Mesendoderm (in vitro differentiated cells): ENCODE measurements at regions not wholly inside any gene's neighbourhood (a gene's known extent, or its start where the extent isn't known, plus 50 kb on each side); places are given as distances from the start of the nearest gene placed in this dataset.

Experiments used
- DNase-seq: peaks from one replicate; pipeline ENCODE4 v3.0.0; 2013
- H2AK5ac ChIP-seq: 2 replicates; pipeline ENCODE4 v1.6.1; 2013; ENCODE audit warnings: low read length, inconsistent platforms
- H2BK120ac ChIP-seq: 2 replicates; pipeline ENCODE4 v1.6.1; 2013; ENCODE audit warnings: low read depth, mild to moderate bottlenecking, low read length, moderate library complexity, mixed read lengths
- H2BK15ac ChIP-seq: replicated peaks from 2 replicates; pipeline ENCODE4 v1.6.1; 2013; ENCODE audit warnings: low read depth, mild to moderate bottlenecking, moderate library complexity
- H2BK5ac ChIP-seq: 2 replicates; pipeline ENCODE4 v1.6.1; 2013; ENCODE audit warnings: low read length, inconsistent platforms
- H3K18ac ChIP-seq: 2 replicates; pipeline ENCODE4 v1.6.1; 2013; ENCODE audit warnings: mild to moderate bottlenecking, low read length, mixed read lengths
- H3K23ac ChIP-seq: one replicate; pipeline ENCODE4 v1.6.1; 2013; ENCODE audit warnings: low read length
- H3K27ac ChIP-seq: 2 replicates; pipeline ENCODE4 v1.5.1; 2013; ENCODE audit warnings: low read depth, mild to moderate bottlenecking, inconsistent platforms, low read length, moderate library complexity
- H3K27me3 ChIP-seq: 2 replicates; pipeline ENCODE4 v1.6.1; 2013; ENCODE audit warnings: low read length, control low read depth, mild to moderate bottlenecking, inconsistent platforms; ENCODE audit not compliant: insufficient read depth, poor library complexity
- H3K36me3 ChIP-seq: 2 replicates; pipeline ENCODE4 v1.6.1; 2013; ENCODE audit warnings: low read length, inconsistent platforms; ENCODE audit not compliant: control insufficient read depth, insufficient read depth
- H3K4ac ChIP-seq: one replicate; pipeline ENCODE4 v1.6.1; 2013; ENCODE audit warnings: low read depth, mild to moderate bottlenecking, low read length, moderate library complexity
- H3K4me1 ChIP-seq: 2 replicates; pipeline ENCODE4 v1.6.1; 2013; ENCODE audit warnings: low read depth, low read length, inconsistent platforms; ENCODE audit not compliant: control insufficient read depth
- H3K4me2 ChIP-seq: 2 replicates; pipeline ENCODE4 v1.6.1; 2013; ENCODE audit warnings: low read length
- H3K4me3 ChIP-seq: 2 replicates; pipeline ENCODE4 v1.5.1; 2013; ENCODE audit warnings: mild to moderate bottlenecking, low read length
- H3K56ac ChIP-seq: one replicate; pipeline ENCODE4 v1.6.1; 2013; ENCODE audit warnings: low read length
- H3K79me1 ChIP-seq: 2 replicates; pipeline ENCODE4 v1.6.1; 2013; ENCODE audit warnings: low read length, inconsistent platforms
- H3K79me2 ChIP-seq: 2 replicates; pipeline ENCODE4 v1.6.1; 2013; ENCODE audit warnings: mild to moderate bottlenecking, low read length; ENCODE audit not compliant: control insufficient read depth, insufficient read depth
- H3K9ac ChIP-seq: 2 replicates; pipeline ENCODE4 v1.6.1; 2013; ENCODE audit warnings: low read length, inconsistent platforms
- H4K5ac ChIP-seq: one replicate; pipeline ENCODE4 v1.6.1; 2013; ENCODE audit warnings: low read length
- H4K8ac ChIP-seq: one replicate; pipeline ENCODE4 v1.6.1; 2013; ENCODE audit warnings: low read depth, mild to moderate bottlenecking, control low read depth, low read length, moderate library complexity
- WGBS: extraction: QIAGEN DNeasy Blood & Tissue Kit; methylation state at CpG from one replicate; pipeline ENCODE4 v1.1.7; 2013; ENCODE audit warnings: low lambda C conversion rate, missing lambda C conversion rate; ENCODE audit not compliant: insufficient coverage; ENCODE audit errors: extremely low coverage; 5-methylcytosine and 5-hydroxymethylcytosine counted together

GRCh38 chr4:149102765-149103164 is 660.6 kb upstream of the NR3C2 start:
- Histone ChIP-seq H3K27ac (no peak overlapping the region), H3K4me3 (no peak overlapping the region), H2BK15ac (no peak overlapping the region), H2AK5ac (no peak overlapping the region), H4K5ac (no peak overlapping the region), H2BK120ac (no peak overlapping the region), H3K4me2 (no peak overlapping the region), H3K4ac (no peak overlapping the region), H3K18ac (no peak overlapping the region), H4K8ac (no peak overlapping the region), H3K36me3 (no peaks in the 10 kb centered on the region), H3K79me1 (no peaks in the 10 kb centered on the region), H3K56ac (no peak overlapping the region), H3K79me2 (no peaks in the 10 kb centered on the region), H3K4me1 (no peaks in the 10 kb centered on the region), H2BK5ac (no peak overlapping the region), H3K9ac (no peak overlapping the region), H3K23ac (no peak overlapping the region), H3K27me3 (no peaks in the 10 kb centered on the region)
- no peak for DNase-seq

DNA sequence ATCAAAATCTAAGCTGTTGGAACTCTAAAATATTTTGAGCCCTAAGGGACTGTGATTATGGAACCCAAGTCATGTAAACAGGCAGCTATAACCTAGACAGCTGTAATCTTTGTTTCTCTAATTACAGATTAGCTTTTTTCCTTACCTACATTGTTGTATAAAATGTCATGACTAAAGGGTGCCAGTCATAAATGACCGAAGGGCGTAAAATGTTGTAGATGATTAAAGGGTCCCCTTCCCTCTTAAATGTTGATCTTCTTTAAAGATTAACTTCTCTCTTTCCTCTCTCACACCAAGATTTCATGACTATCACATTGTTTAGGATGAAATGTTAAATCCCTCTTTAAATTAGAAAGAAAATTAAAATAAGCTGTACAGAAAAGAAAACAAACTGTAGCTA is 659.4 kb upstream of the NR3C2 start:
- Histone ChIP-seq H4K8ac (no peak overlapping the region), H2BK120ac (no peak overlapping the region), H3K18ac (no peak overlapping the region), H3K4me2 (no peak overlapping the region), H3K79me1 (no peaks in the 10 kb centered on the region), H3K9ac (no peak overlapping the region), H3K23ac (no peak overlapping the region), H2BK5ac (no peak overlapping the region), H3K4me3 (no peak overlapping the region), H3K27me3 (no peaks in the 10 kb centered on the region), H2AK5ac (no peak overlapping the region), H3K56ac (no peak overlapping the region), H3K4me1 (no peaks in the 10 kb centered on the region), H3K79me2 (no peaks in the 10 kb centered on the region), H3K4ac (no peak overlapping the region), H2BK15ac (no peak overlapping the region), H3K27ac (no peak overlapping the region), H4K5ac (no peak overlapping the region), H3K36me3 (no peaks in the 10 kb centered on the region)
- no peak for DNase-seq
- WGBS: no CpG with 5 or more reads among the region's 2 CpGs

GRCh38 chr4:149095811-149096210 is 653.6 kb upstream of the NR3C2 start:
- H2AK5ac ChIP-seq: no peak overlapping the region
- no peak overlapping the region for H4K8ac ChIP-seq
- H3K23ac ChIP-seq: no peak overlapping the region
- H3K79me2 ChIP-seq: no peaks in the 10 kb centered on the region
- H3K18ac ChIP-seq: no peak overlapping the region
- H3K4me3 ChIP-seq: no peak overlapping the region
- WGBS: no CpG with 5 or more reads among the region's 1 CpG
- H2BK120ac ChIP-seq: no peak overlapping the region
- no peak overlapping the region for H3K27ac ChIP-seq
- no peak overlapping the region for H2BK15ac ChIP-seq
- H3K4me1 ChIP-seq: no peaks in the 10 kb centered on the region
- no peaks in the 10 kb centered on the region for H3K36me3 ChIP-seq
- no peak overlapping the region for H4K5ac ChIP-seq
- no peaks in the 10 kb centered on the region for H3K79me1 ChIP-seq
- no peak overlapping the region for H3K9ac ChIP-seq
- no peak overlapping the region for H3K4me2 ChIP-seq
- DNase-seq: no peak
- no peaks in the 10 kb centered on the region for H3K27me3 ChIP-seq
- H3K4ac ChIP-seq: no peak overlapping the region
- H2BK5ac ChIP-seq: no peak overlapping the region
- no peak overlapping the region for H3K56ac ChIP-seq

- no peak overlapping the region for H2BK120ac ChIP-seq
- no peak overlapping the region for H3K56ac ChIP-seq
- H3K4me3 ChIP-seq: no peak overlapping the region
- no peak overlapping the region for H2BK15ac ChIP-seq
- H3K4me1 ChIP-seq: no peaks in the 10 kb centered on the region
- no peak overlapping the region for H3K4ac ChIP-seq
- H4K5ac ChIP-seq: no peak overlapping the region
- H2AK5ac ChIP-seq: no peak overlapping the region
- H3K9ac ChIP-seq: no peak overlapping the region
- H3K18ac ChIP-seq: no peak overlapping the region
- H3K4me2 ChIP-seq: no peak overlapping the region
- no peaks in the 10 kb centered on the region for H3K36me3 ChIP-seq
- H3K79me1 ChIP-seq: no peaks in the 10 kb centered on the region
- H3K27ac ChIP-seq: no peak overlapping the region
- no peaks in the 10 kb centered on the region for H3K79me2 ChIP-seq
- no peak overlapping the region for H4K8ac ChIP-seq
- DNase-seq: no peak
- H3K27me3 ChIP-seq: no peaks in the 10 kb centered on the region
- H3K23ac ChIP-seq: no peak overlapping the region
- H2BK5ac ChIP-seq: no peak overlapping the region
Observed at GRCh38 chr4:149095001-149095400, 652.8 kb upstream of the NR3C2 start.

GRCh38 chr4:149084144-149084543 is 641.9 kb upstream of the NR3C2 start:
- no peak overlapping the region for H3K27ac ChIP-seq
- H3K23ac ChIP-seq: no peak overlapping the region
- H3K56ac ChIP-seq: no peak overlapping the region
- no peak overlapping the region for H4K5ac ChIP-seq
- no peak overlapping the region for H3K18ac ChIP-seq
- H3K79me2 ChIP-seq: no peaks in the 10 kb centered on the region
- H3K4me1 ChIP-seq: no peaks in the 10 kb centered on the region
- H2BK5ac ChIP-seq: no peak overlapping the region
- H2AK5ac ChIP-seq: no peak overlapping the region
- H3K79me1 ChIP-seq: no peaks in the 10 kb centered on the region
- no peaks in the 10 kb centered on the region for H3K36me3 ChIP-seq
- no peak overlapping the region for H3K9ac ChIP-seq
- WGBS: no CpG with 5 or more reads among the region's 4 CpGs
- no peak overlapping the region for H3K4me3 ChIP-seq
- no peak overlapping the region for H3K4ac ChIP-seq
- H2BK15ac ChIP-seq: no peak overlapping the region
- H4K8ac ChIP-seq: no peak overlapping the region
- no peaks in the 10 kb centered on the region for H3K27me3 ChIP-seq
- no peak for DNase-seq
- H2BK120ac ChIP-seq: no peak overlapping the region
- no peak overlapping the region for H3K4me2 ChIP-seq

DNA sequence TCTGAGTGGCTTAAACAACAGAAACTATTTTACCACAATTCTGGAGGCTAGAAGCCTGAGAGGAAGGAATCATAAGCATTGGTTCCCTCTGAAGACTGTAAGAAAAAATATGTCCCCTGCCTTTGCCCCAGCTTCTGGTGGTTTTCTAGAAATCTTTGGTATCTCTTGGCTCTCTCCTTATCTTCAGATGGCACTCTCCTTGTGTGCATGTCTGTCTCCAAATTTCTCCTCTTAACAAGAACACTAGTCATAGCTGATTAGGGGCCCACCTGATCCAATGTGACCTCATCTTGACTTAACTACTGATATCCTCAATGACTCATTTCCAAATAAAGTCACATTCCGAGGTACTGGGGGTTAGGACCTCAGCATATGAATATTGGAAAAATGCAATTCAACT is 635.0 kb upstream of the NR3C2 start:
- no peak overlapping the region for H3K23ac ChIP-seq
- no peaks in the 10 kb centered on the region for H3K27me3 ChIP-seq
- WGBS: no CpG with 5 or more reads among the region's 1 CpG
- H4K5ac ChIP-seq: no peak overlapping the region
- H3K56ac ChIP-seq: no peak overlapping the region
- H3K4me1 ChIP-seq: no peaks in the 10 kb centered on the region
- no peak overlapping the region for H2BK5ac ChIP-seq
- H3K4me3 ChIP-seq: no peak overlapping the region
- peak; percentile 17 for DNase-seq
- H3K27ac ChIP-seq: no peak overlapping the region
- no peaks in the 10 kb centered on the region for H3K36me3 ChIP-seq
- no peaks in the 10 kb centered on the region for H3K79me1 ChIP-seq
- H2AK5ac ChIP-seq: no peak overlapping the region
- H2BK15ac ChIP-seq: no peak overlapping the region
- no peak overlapping the region for H3K4me2 ChIP-seq
- H3K79me2 ChIP-seq: no peaks in the 10 kb centered on the region
- no peak overlapping the region for H2BK120ac ChIP-seq
- H3K9ac ChIP-seq: no peak overlapping the region
- H3K4ac ChIP-seq: no peak overlapping the region
- no peak overlapping the region for H4K8ac ChIP-seq
- no peak overlapping the region for H3K18ac ChIP-seq
